Keratinocyte (primary cell): ENCODE measurements at regions not wholly inside any gene's neighbourhood (a gene's known extent, or its start where the extent isn't known, plus 50 kb on each side); places are given as distances from the start of the nearest gene placed in this dataset.

ENCODE experiments used
- DNase-seq: peaks from one replicate; pipeline ENCODE4 v3.0.0-alpha.2; 2011; ENCODE audit warnings: low read depth, missing footprints, low spot score
- FAIRE-seq: peaks from 2 replicates; lab custom pipeline; 2011; peaks lifted over from hg19 to GRCh38; lab: Jason Lieb, UNC
- H2AFZ ChIP-seq: 2 replicates; pipeline ENCODE4 v1.6.0; 2012; ENCODE audit warnings: low read length, control low read depth, inconsistent platforms; ENCODE audit not compliant: control insufficient read depth
- H3K27ac ChIP-seq: 2 replicates; pipeline ENCODE4 v1.5.1; 2011; ENCODE audit warnings: low read length; ENCODE audit not compliant: control insufficient read depth, insufficient read depth
- H3K27me3 ChIP-seq: 3 replicates; pipeline ENCODE4 v1.6.0; 2011; ENCODE audit warnings: low read length; ENCODE audit not compliant: control insufficient read depth, insufficient read depth; ENCODE audit errors: extremely low read depth
- H3K36me3 ChIP-seq, 2 experiments: 2 replicates in 1 of 2; 3 replicates in 1 of 2; pipeline ENCODE4 v1.5.1; 2011; ENCODE audit warnings: low read length in 2 of 2, mild to moderate bottlenecking in 1 of 2; ENCODE audit not compliant: control insufficient read depth in 2 of 2, insufficient read depth in 2 of 2; ENCODE audit errors: extremely low read depth in 1 of 2
- H3K4me1 ChIP-seq: 3 replicates; pipeline ENCODE4 v1.5.1; 2011; ENCODE audit warnings: low read length; ENCODE audit not compliant: control insufficient read depth, insufficient read depth; ENCODE audit errors: extremely low read depth
- H3K4me2 ChIP-seq: 3 replicates; pipeline ENCODE4 v1.6.0; 2011; ENCODE audit warnings: low read depth, low read length; ENCODE audit not compliant: control insufficient read depth, insufficient read depth; ENCODE audit errors: extremely low read depth
- H3K4me3 ChIP-seq, 3 experiments: fragments of 200-600 bp in 1 of 3; sonication (generic) in 1 of 3; 2 replicates in 2 of 3; 3 replicates in 1 of 3; pipeline ENCODE4 v1.5.1; 2011 to 2016; ENCODE audit warnings: low read length in 3 of 3, mild to moderate bottlenecking in 3 of 3, control low read depth in 2 of 3, inconsistent platforms in 1 of 3, low read depth in 1 of 3, mixed read lengths in 1 of 3, mixed run types in 1 of 3, moderate library complexity in 1 of 3; ENCODE audit not compliant: control insufficient read depth in 2 of 3, insufficient read depth in 2 of 3; ENCODE audit errors: extremely low read depth in 1 of 3
- H3K79me2 ChIP-seq: 2 replicates; pipeline ENCODE4 v1.6.0; 2012; ENCODE audit warnings: low read length; ENCODE audit not compliant: control insufficient read depth, insufficient read depth
- H3K9ac ChIP-seq: 3 replicates; pipeline ENCODE4 v1.6.0; 2011; ENCODE audit warnings: low read length; ENCODE audit not compliant: control insufficient read depth, insufficient read depth; ENCODE audit errors: extremely low read depth
- H3K9me1 ChIP-seq: 3 replicates; pipeline ENCODE4 v1.6.0; 2011; ENCODE audit warnings: low read length; ENCODE audit not compliant: control insufficient read depth, insufficient read depth; ENCODE audit errors: extremely low read depth
- H3K9me3 ChIP-seq: 2 replicates; pipeline ENCODE4 v1.5.1; 2012; ENCODE audit warnings: low read depth, low read length; ENCODE audit not compliant: control insufficient read depth
- H4K20me1 ChIP-seq: 3 replicates; pipeline ENCODE4 v1.6.0; 2011; ENCODE audit warnings: low read length; ENCODE audit not compliant: control insufficient read depth, insufficient read depth; ENCODE audit errors: extremely low read depth
- CTCF ChIP-seq, 3 experiments: IDR thresholded peaks in 1 of 3; conservative IDR thresholded peaks in 1 of 3; optimal IDR thresholded peaks in 1 of 3; 2 replicates in 2 of 3; 3 replicates in 1 of 3; pipeline versions ENCODE3 to v1.5.1; 2011; ENCODE audit warnings: low read length in 3 of 3, mild to moderate bottlenecking in 3 of 3, moderate library complexity in 2 of 3, control low read depth in 1 of 3, inconsistent platforms in 1 of 3; ENCODE audit not compliant: insufficient read depth in 2 of 3; ENCODE audit errors: extremely low read depth in 1 of 3
- EZH2 ChIP-seq: IDR thresholded peaks from one replicate; pipeline ENCODE4 v1.6.1; 2012; ENCODE audit warnings: inconsistent platforms, mild to moderate bottlenecking, low read length, moderate library complexity
- dilution Hi-C: fragments of 300-500 bp; cut with MboI; formaldehyde crosslinking; loops from one replicate; pipeline ENCODE4 v1.7.0; 2020; ENCODE audit warnings: low sequenced_read_pairs; ENCODE audit not compliant: extremely low pct_ligation_motif_present

GRCh38 chr18:53886058-53886457 lies 338.4 kb downstream of the MBD2 start:
- Histone ChIP-seq H3K9me1 (no peaks in the 10 kb centered on the region), H3K79me2 (no peaks in the 10 kb centered on the region), H3K36me3 (no peaks in the 10 kb centered on the region), H3K4me2 (no peak overlapping the region), H2AFZ (no peak overlapping the region), H3K9me3 (no peaks in the 10 kb centered on the region), H3K27me3 (no peaks in the 10 kb centered on the region), H3K4me1 (no peaks in the 10 kb centered on the region), H4K20me1 (no peaks in the 10 kb centered on the region), H3K27ac (no peak overlapping the region), H3K4me3 (no peak overlapping the region), H3K9ac (no peak overlapping the region)
- dilution Hi-C loops: no loop called here
- FAIRE-seq (no peak), DNase-seq (no peak)
- no peak for TF ChIP-seq CTCF (optimal IDR thresholded peaks at IDR 0.05 in 1 of 3, IDR thresholded peaks at IDR 0.05 in 1 of 3, conservative IDR thresholded peaks at IDR 0.05 in 1 of 3; ENCODE audit: extremely low read depth in 1 of 3, insufficient read depth in 2 of 3, low read length in 3 of 3)

- Histone ChIP-seq H3K9ac (no peak overlapping the region), H3K9me1 (no peaks in the 10 kb centered on the region), H3K79me2 (no peaks in the 10 kb centered on the region), H3K4me1 (no peaks in the 10 kb centered on the region), H3K4me3 (no peak overlapping the region), H4K20me1 (no peaks in the 10 kb centered on the region), H2AFZ (no peak overlapping the region), H3K36me3 (no peaks in the 10 kb centered on the region), H3K27ac (no peak overlapping the region), H3K4me2 (no peak overlapping the region), H3K9me3 (no peaks in the 10 kb centered on the region), H3K27me3 (no peaks in the 10 kb centered on the region)
- no peak for FAIRE-seq
- no peak for TF ChIP-seq CTCF (optimal IDR thresholded peaks at IDR 0.05 in 1 of 3, IDR thresholded peaks at IDR 0.05 in 1 of 3, conservative IDR thresholded peaks at IDR 0.05 in 1 of 3; ENCODE audit: extremely low read depth in 1 of 3, insufficient read depth in 2 of 3, low read length in 3 of 3)
- TF ChIP-seq EZH2: no peak
- dilution Hi-C loops: no loop called here
- no peak for DNase-seq
Measured at GRCh38 chr18:53883771-53884170, 340.7 kb downstream of the MBD2 start.
